ENCODE measurements at regions not wholly inside any gene's neighbourhood (a gene's known extent, or its start where the extent isn't known, plus 50 kb on each side); places are given as distances from the start of the nearest gene placed in this dataset.

DNA sequence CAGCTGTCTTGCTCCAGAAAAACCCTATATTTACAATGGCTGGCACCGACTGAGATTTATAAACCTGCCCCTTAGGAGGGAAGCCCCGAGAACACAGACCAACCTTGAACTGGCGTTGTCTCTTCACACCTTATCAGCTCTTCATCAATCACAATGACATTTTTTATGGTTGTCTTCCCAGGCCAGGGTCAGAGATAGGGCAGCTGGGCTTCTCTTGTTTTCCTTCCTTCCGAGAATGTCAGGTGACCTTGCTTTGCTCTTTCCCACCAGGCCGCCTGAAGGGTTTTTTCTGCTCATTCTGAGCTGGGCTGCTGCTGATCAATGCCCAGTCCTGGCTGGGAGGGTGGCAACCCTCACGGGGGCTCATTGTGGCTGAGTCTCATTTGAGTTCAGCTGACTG, 619.1 kb downstream of the CCDC171 start:
- TF ChIP-seq, protein P1, sequence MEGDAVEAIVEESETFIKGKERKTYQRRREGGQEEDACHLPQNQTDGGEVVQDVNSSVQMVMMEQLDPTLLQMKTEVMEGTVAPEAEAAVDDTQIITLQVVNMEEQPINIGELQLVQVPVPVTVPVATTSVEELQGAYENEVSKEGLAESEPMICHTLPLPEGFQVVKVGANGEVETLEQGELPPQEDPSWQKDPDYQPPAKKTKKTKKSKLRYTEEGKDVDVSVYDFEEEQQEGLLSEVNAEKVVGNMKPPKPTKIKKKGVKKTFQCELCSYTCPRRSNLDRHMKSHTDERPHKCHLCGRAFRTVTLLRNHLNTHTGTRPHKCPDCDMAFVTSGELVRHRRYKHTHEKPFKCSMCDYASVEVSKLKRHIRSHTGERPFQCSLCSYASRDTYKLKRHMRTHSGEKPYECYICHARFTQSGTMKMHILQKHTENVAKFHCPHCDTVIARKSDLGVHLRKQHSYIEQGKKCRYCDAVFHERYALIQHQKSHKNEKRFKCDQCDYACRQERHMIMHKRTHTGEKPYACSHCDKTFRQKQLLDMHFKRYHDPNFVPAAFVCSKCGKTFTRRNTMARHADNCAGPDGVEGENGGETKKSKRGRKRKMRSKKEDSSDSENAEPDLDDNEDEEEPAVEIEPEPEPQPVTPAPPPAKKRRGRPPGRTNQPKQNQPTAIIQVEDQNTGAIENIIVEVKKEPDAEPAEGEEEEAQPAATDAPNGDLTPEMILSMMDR (IDR thresholded peaks at IDR 0.05), result no peak
- no peak for TF ChIP-seq ZFX (IDR thresholded peaks at IDR 0.05; ENCODE audit: borderline replicate concordance)
- no peak overlapping the region for H3K27ac ChIP-seq

DNA sequence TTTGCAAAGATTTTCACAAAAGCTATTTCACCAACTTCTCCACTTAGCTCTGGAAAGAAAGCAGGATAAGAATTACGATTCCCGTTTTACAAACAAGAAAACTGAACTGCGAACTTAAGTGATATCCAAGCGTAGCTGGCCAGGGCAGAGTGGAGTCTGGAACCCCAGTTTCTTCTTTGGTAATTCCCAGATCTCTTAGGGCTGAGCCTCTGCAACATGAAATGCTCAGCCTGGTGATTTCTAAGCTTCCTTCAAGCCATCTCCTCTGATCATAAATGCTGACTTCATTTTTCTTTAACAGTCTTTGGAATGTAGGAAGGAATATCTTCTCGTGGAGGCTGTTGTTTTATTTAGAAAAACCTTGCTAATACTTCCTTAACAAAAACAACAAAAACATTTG, 620.0 kb downstream of the CCDC171 start:
- TF ChIP-seq ZFX (IDR thresholded peaks at IDR 0.05; ENCODE audit: borderline replicate concordance), result no peak
- TF ChIP-seq, protein P1 (IDR thresholded peaks at IDR 0.05), result no peak
- no peak overlapping the region for H3K27ac ChIP-seq

- H3K27ac ChIP-seq, result no peak overlapping the region
- TF ChIP-seq, protein P1 (IDR thresholded peaks at IDR 0.05), result no peak
- TF ChIP-seq ZFX (IDR thresholded peaks at IDR 0.05; ENCODE audit: borderline replicate concordance), result no peak
Observed at GRCh38 chr9:16174915-16175314, 622.1 kb downstream of the CCDC171 start.

- no peak overlapping the region for H3K27ac ChIP-seq
- TF ChIP-seq ZFX (IDR thresholded peaks at IDR 0.05; ENCODE audit: borderline replicate concordance), result no peak
- TF ChIP-seq, protein P1 (IDR thresholded peaks at IDR 0.05), result no peak
Observed at GRCh38 chr9:16175461-16175860, 622.6 kb downstream of the CCDC171 start.

GRCh38 chr9:16178294-16178693, 625.5 kb downstream of the CCDC171 start:
- H3K27ac ChIP-seq, result no peak overlapping the region
- TF ChIP-seq, protein P1 (IDR thresholded peaks at IDR 0.05), result no peak
- TF ChIP-seq ZFX (IDR thresholded peaks at IDR 0.05; ENCODE audit: borderline replicate concordance), result no peak

- TF ChIP-seq, protein P1 (IDR thresholded peaks at IDR 0.05), result no peak
- TF ChIP-seq ZFX (IDR thresholded peaks at IDR 0.05; ENCODE audit: borderline replicate concordance), result no peak
- no peak overlapping the region for H3K27ac ChIP-seq
Observed at GRCh38 chr9:16179566-16179965, 626.7 kb downstream of the CCDC171 start.

- no peak overlapping the region for H3K27ac ChIP-seq
- no peak for TF ChIP-seq ZFX (IDR thresholded peaks at IDR 0.05; ENCODE audit: borderline replicate concordance)
- TF ChIP-seq, protein P1 (IDR thresholded peaks at IDR 0.05), result no peak
Observed at GRCh38 chr9:16180091-16180490, 627.2 kb downstream of the CCDC171 start.

Measured in 22Rv1 (cell line).